LHCN-M2 (cell line): ENCODE measurements at regions not wholly inside any gene's neighbourhood (a gene's known extent, or its start where the extent isn't known, plus 50 kb on each side); places are given as distances from the start of the nearest gene placed in this dataset.

ENCODE experiments used
- DNase-seq: peaks from one replicate; pipeline ENCODE4 v3.0.0-alpha.2; 2012; ENCODE audit warnings: low read depth

- peak; percentile 42 for DNase-seq
Measured at GRCh38 chr3:159892171-159892795, 96.4 kb upstream of the IL12A start.

- no peak for DNase-seq
Measured at GRCh38 chr3:159892801-159893200, 95.8 kb upstream of the IL12A start.

DNA sequence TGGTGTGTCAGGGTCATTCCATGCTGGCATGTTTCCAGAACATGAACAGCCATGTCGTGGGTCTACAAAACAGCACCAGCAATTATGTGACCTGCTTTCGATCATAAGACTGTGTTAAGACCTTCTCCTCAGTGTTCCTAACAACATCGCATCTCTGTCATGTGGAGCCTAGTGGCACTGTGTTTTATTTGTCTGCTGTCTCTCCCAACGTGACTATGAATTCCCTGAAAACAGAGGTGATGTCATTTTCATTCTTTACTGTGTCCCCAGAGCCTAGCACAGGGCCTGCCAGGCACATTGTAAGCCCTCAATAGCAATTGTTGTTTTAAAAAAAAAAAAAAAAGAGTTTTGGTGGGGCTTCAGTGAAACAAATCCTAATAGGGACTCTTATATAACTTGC is 94.2 kb upstream of the IL12A start:
- DNase-seq, result no peak

- DNase-seq, result no peak
Measured at GRCh38 chr3:159895430-159895829, 93.2 kb upstream of the IL12A start.

DNA sequence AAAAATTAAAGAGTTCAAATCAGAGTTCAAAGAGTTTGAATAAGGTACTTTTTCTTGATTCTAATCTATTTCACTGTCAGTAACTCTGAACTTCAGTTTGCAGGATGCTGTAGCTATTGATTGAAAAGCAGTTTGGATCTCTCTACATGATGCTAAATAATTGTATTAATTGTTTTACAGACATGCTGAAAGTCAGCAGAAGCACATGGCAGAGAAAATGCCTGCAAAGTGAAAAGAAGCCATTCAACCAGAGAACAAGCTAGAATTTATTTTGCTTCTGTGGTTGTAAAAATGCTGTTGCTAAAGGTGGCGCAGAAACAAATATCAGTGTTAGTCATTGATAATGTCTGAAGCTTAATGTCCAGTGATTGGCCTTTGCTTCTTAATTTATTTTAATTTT is 92.1 kb upstream of the IL12A start:
- DNase-seq, result no peak

DNA sequence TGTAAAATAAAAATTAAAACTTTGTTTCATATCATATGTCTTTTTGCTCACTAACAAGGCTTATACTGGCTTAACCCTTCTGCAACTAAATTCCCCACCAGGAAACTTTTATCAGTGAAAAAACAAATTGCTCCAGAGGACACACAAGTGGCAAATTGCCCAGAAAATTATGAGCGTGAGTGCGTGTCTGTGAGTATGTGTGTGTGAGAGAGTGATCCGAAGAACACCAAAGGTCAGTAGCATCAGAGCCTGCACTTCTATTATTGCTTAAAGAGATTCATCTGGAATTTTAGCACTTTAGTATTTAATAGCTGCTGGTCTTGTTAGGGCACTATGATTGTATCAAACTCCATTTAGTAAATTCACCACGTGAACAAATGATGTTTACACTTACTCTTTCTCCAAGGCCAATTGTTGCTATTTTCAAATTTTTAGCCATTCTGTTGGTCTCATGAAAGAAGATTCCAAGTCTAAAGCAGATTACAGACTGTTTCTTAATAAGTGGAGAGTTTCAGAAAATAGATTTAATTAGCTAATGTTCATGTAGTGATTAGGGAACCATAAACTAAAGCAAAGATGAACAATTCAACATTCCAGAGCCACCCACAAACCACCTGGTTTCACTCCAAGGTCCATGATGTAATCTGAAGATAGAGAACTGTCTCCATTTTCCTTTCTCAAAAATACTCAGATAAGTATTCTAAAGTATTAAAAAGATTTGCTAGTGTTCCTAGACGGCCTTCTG is 91.1 kb upstream of the IL12A start:
- DNase-seq, result peak; percentile 77

DNA sequence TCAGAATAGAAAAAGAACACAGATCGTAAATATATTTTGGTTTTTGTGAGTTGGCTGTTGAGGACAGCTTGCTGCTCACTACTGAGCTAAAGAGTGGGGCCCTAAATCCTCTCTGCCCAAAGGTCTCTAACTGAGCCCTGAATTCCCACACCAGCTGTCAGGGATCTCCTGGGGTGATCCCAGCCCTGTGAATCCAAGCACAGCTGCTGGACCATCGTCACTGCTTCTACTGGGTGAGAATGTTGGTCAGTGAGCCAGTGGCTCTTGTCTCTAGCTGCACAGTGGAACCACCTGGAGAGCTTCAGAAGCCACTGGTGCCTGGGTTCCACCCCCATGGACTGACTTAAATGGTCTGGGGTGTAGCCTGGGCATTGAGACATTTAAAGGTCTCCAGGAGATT is 90.5 kb upstream of the IL12A start:
- peak; percentile 86 for DNase-seq

GRCh38 chr3:159899166-159899565 is 89.5 kb upstream of the IL12A start:
- DNase-seq, result no peak

- DNase-seq, result no peak
Measured at GRCh38 chr3:159902546-159903314, 85.9 kb upstream of the IL12A start.

- no peak for DNase-seq
Measured at GRCh38 chr3:159904455-159904854, 84.2 kb upstream of the IL12A start.

- no peak for DNase-seq
Measured at GRCh38 chr3:159904911-159905310, 83.7 kb upstream of the IL12A start.

DNA sequence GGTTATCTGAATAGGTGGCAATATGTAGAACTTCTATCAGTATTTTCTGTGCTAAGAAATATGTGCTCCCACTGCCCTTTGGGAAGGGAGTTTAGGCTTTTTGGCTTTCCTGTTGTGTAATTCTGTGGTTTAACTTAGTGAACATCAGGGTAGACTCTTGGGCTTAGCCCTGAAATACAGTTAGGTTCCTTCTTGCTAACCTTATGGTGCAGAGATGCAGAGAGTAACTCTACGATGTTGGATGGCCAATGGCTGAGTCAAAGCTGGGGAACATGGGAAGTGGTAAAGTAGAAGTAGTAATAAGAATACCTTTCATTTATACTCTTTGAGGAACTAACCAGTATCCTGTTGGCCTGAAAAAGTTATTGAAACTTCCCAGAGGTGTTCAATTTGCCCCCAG is 80.8 kb upstream of the IL12A start:
- DNase-seq, result no peak

DNA sequence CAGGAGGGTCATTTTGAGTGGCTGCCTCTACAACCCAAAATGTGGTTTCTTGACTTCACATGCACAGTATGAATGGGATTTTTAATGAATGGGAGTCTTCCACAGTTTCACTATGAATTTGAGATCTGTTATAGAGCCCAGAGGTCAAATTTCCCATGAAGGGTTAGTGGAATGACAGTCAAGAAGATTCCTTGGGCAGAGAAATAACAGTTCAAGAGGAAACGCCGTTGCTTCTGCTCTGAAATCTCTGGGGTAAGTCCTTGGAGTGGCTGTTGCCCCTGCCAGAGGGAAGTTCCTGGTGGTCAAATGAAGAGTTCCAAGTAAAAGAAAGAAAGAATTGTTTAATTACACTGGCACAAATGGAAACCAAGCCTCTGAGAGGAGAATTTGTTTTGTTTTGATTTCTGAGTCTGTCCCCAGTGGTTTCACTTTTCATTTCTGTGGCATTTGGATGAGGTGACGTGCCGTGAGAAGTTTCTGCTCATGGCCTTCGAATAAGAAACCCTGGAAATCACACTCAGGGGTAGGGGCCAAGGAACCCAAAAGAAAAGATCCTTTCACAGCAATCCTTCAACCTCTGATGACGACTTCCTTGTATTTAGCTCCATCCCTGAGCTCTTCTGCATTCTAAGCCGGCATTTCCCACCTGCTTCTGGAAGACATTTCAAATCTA is 77.5 kb upstream of the IL12A start:
- DNase-seq, result peak; percentile 46

- no peak for DNase-seq
Measured at GRCh38 chr3:159911664-159912037, 77.0 kb upstream of the IL12A start.

DNA sequence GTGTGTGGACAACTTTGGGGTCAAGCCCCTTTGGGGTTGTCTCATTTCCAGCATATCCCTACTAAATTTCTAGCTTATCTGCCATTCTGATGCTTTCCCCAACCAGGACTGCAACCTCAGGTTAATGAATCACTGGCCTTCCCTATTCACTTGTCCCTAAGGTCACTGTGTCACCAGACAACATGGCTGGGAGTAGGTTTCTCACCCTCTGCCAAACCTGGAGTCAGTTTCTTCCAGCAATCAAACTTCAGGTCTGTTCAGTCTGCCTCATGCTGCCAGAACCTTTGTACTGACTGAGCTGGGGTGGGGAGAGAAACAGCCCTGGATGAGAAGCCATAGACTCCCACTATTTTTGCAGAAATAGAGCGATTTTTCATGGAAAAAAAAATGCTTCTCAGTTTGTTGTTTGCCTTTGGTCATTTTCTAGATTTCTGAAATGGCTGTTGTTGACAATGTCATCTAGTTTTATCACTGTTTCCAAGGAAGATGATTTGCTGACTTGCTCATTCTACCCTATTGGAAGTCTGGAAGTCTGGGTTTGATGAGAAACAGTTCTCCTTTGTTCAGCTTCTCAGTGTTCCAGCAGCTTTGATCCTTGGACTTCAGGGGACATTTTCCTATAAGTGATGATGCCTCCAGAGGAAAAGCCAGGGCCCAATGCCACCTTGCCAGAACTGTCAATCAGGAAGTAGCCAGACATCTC is 74.8 kb upstream of the IL12A start:
- no peak for DNase-seq

- DNase-seq, result no peak
Measured at GRCh38 chr3:159914426-159914825, 74.2 kb upstream of the IL12A start.

GRCh38 chr3:159916052-159916451 is 72.6 kb upstream of the IL12A start:
- no peak for DNase-seq

GRCh38 chr3:159917141-159917540 is 71.5 kb upstream of the IL12A start:
- DNase-seq, result no peak

GRCh38 chr3:159919873-159920272 is 68.8 kb upstream of the IL12A start:
- DNase-seq, result peak; percentile 79

DNA sequence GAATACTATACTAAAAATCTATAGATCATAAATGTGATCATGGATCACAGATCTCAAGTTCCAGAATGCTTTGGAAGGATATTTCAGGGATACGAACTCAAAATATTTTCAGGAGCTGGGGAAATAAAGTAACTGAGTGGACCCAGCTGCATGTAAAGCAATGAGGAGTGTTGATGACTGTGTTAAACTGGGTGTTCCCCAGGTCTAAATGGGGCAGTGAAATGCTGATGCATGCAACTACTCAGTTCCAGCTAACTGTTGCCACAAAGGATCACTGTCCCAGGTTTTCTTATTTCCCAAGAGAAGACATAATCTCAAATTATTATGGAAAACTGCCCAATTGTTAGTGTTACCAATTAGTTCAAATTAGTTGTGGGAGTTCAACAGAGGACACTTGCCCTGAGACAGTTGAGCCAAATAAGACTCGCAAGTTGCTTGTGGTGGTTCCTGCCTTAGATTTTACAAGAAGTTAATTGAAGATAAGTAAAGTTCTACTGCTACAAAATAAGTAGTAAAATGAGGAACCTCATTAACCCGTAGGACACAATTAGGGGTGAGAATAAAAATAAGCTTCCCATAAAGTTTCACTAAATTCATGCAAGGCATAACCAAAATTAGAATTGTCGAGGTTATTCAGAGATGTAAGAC is 66.3 kb upstream of the IL12A start:
- DNase-seq, result no peak

- DNase-seq, result no peak
Measured at GRCh38 chr3:159922861-159923312, 65.7 kb upstream of the IL12A start.
